Natural killer cell (primary cell): ENCODE measurements at regions not wholly inside any gene's neighbourhood (a gene's known extent, or its start where the extent isn't known, plus 50 kb on each side); places are given as distances from the start of the nearest gene placed in this dataset.

Experiments used
- ATAC-seq, 3 donors: fragments of 150-1000 bp in 2 of 3; fragments of 200-7000 bp in 1 of 3; cut with Tn5 transposase; 1 replicate in 1 of 3; 2 replicates in 2 of 3; pipeline ENCODE4 v1.10.0; 2021; ENCODE audit warnings: mild to moderate bottlenecking in 2 of 3, moderate library complexity in 2 of 3
- DNase-seq, 2 donors: peaks; one replicate each; pipeline versions ENCODE4 v3.0.0 to v3.0.0-alpha.2; 2013 to 2021; ENCODE audit warnings: mixed read lengths in 1 of 2
- H3K27ac ChIP-seq: one replicate; pipeline ENCODE4 v1.5.1; 2013; ENCODE audit warnings: mild to moderate bottlenecking, low read length
- H3K27me3 ChIP-seq: one replicate; pipeline ENCODE4 v1.6.1; 2013; ENCODE audit warnings: low read length; ENCODE audit not compliant: control insufficient read depth, insufficient read depth
- H3K36me3 ChIP-seq: one replicate; pipeline ENCODE4 v1.6.1; 2013; ENCODE audit warnings: low read length; ENCODE audit not compliant: control insufficient read depth, insufficient read depth
- H3K4me1 ChIP-seq: one replicate; pipeline ENCODE4 v1.6.1; 2013; ENCODE audit warnings: low read length; ENCODE audit not compliant: control insufficient read depth, insufficient read depth
- H3K4me3 ChIP-seq: one replicate; pipeline ENCODE4 v1.5.1; 2013; ENCODE audit warnings: low read length
- H3K9me3 ChIP-seq: one replicate; pipeline ENCODE4 v1.6.1; 2013; ENCODE audit warnings: low read length; ENCODE audit not compliant: control insufficient read depth, insufficient read depth
- H3K27ac Mint-ChIP-seq, 2 donors: one replicate each; pipeline ENCODE4 v1.8.0; 2022; ENCODE audit warnings: mild to moderate bottlenecking in 2 of 2, mixed read lengths in 2 of 2, moderate library complexity in 1 of 2
- H3K27me3 Mint-ChIP-seq, 2 donors: one replicate each; pipeline ENCODE4 v1.8.0; 2022; ENCODE audit warnings: low read depth in 2 of 2, mixed read lengths in 2 of 2
- H3K36me3 Mint-ChIP-seq: one replicate; pipeline ENCODE4 v1.8.0; 2022; ENCODE audit warnings: mixed read lengths
- H3K4me1 Mint-ChIP-seq, 2 donors: one replicate each; pipeline ENCODE4 v1.8.0; 2022; ENCODE audit warnings: mixed read lengths in 2 of 2
- H3K4me3 Mint-ChIP-seq: one replicate; pipeline ENCODE4 v1.8.0; 2022; ENCODE audit warnings: mild to moderate bottlenecking, moderate library complexity, mixed read lengths
- H3K9me3 Mint-ChIP-seq, 2 donors: one replicate each; pipeline ENCODE4 v1.8.0; 2022; ENCODE audit warnings: mixed read lengths in 2 of 2
- CTCF ChIP-seq: fragments of 200-600 bp; IDR thresholded peaks from one replicate; pipeline ENCODE4 v1.8.0; 2022; ENCODE audit warnings: antibody characterized with exemption
- WGBS: methylation state at CpG from one replicate; pipeline ENCODE4 v1.1.7; 2013; ENCODE audit warnings: missing lambda C conversion rate; ENCODE audit not compliant: insufficient coverage; 5-methylcytosine and 5-hydroxymethylcytosine counted together
- intact Hi-C: fragments of 100-400 bp; cut with micrococcal nuclease; formaldehyde crosslinking; loops from one replicate; pipeline ENCODE4 v1.14.2; 2022

GRCh38 chr9:86741311-86742208 lies 205.7 kb downstream of the GAS1 start:
- no peak overlapping the region for H3K4me3 Mint-ChIP-seq
- Histone ChIP-seq H3K36me3 (no peaks in the 10 kb centered on the region), H3K9me3 (no peaks in the 10 kb centered on the region), H3K27me3 (no peaks in the 10 kb centered on the region), H3K4me3 (no peak overlapping the region), H3K4me1 (no peaks in the 10 kb centered on the region), H3K27ac (no peak overlapping the region)
- intact Hi-C loops = no loop called here
- no peak overlapping the region for H3K27ac Mint-ChIP-seq
- H3K27me3 Mint-ChIP-seq = peaks cover 7 to 11% of the 10 kb centered on the region in 2 donors
- DNase-seq (no peak), ATAC-seq (no peak)
- H3K4me1 Mint-ChIP-seq = peaks cover 0 to 4% of the 10 kb centered on the region in 2 donors
- TF ChIP-seq CTCF = no peak
- no peaks in the 10 kb centered on the region for H3K36me3 Mint-ChIP-seq
- H3K9me3 Mint-ChIP-seq = peaks cover 0 to 3% of the 10 kb centered on the region in 2 donors
- WGBS = 90% methylated on average over 8 of the region's 8 CpGs

GRCh38 chr9:86735772-86736458 lies 211.4 kb downstream of the GAS1 start:
- no peak for TF ChIP-seq CTCF
- Histone ChIP-seq H3K4me3 (no peak overlapping the region), H3K27me3 (no peaks in the 10 kb centered on the region), H3K9me3 (no peaks in the 10 kb centered on the region), H3K27ac (no peak overlapping the region), H3K4me1 (no peaks in the 10 kb centered on the region), H3K36me3 (no peaks in the 10 kb centered on the region)
- ATAC-seq (no peak), DNase-seq (no peak)
- peaks cover 0 to 3% of the 10 kb centered on the region in 2 donors for H3K9me3 Mint-ChIP-seq
- intact Hi-C loops = no loop called here
- no peak overlapping the region for H3K4me3 Mint-ChIP-seq
- peaks cover 0 to 4% of the 10 kb centered on the region in 2 donors for H3K4me1 Mint-ChIP-seq
- H3K27me3 Mint-ChIP-seq = peaks cover 14% of the 10 kb centered on the region in 2 donors
- H3K36me3 Mint-ChIP-seq = no peaks in the 10 kb centered on the region
- no peak overlapping the region for H3K27ac Mint-ChIP-seq
- 80% methylated on average over 4 of the region's 6 CpGs for WGBS

GRCh38 chr9:86734771-86735170 lies 212.5 kb downstream of the GAS1 start:
- peaks cover 0 to 3% of the 10 kb centered on the region in 2 donors for H3K9me3 Mint-ChIP-seq
- no peak overlapping the region for H3K27ac Mint-ChIP-seq
- DNase-seq = no peak
- peaks cover 14% of the 10 kb centered on the region in 2 donors for H3K27me3 Mint-ChIP-seq
- no peaks in the 10 kb centered on the region for H3K36me3 Mint-ChIP-seq
- no peaks in the 10 kb centered on the region for H3K4me1 ChIP-seq
- no peak for ATAC-seq
- no peaks in the 10 kb centered on the region for H3K27me3 ChIP-seq
- no peak overlapping the region for H3K4me3 Mint-ChIP-seq
- no peak overlapping the region for H3K4me3 ChIP-seq
- intact Hi-C loops = no loop called here
- no peak overlapping the region for H3K27ac ChIP-seq
- H3K36me3 ChIP-seq = no peaks in the 10 kb centered on the region
- H3K9me3 ChIP-seq = no peaks in the 10 kb centered on the region
- H3K4me1 Mint-ChIP-seq = peaks cover 0 to 4% of the 10 kb centered on the region in 2 donors
- TF ChIP-seq CTCF = no peak
- 77% methylated on average over 1 of the region's 1 CpG for WGBS
